C4-2B (cell line): ENCODE measurements at regions not wholly inside any gene's neighbourhood (a gene's known extent, or its start where the extent isn't known, plus 50 kb on each side); places are given as distances from the start of the nearest gene placed in this dataset.

ENCODE experiments used
- ZFX ChIP-seq: fragments of 450-650 bp; IDR thresholded peaks from 2 replicates; pipeline ENCODE4 v1.6.1; 2017
- TF ChIP-seq, protein P1 (sequence below): fragments of 450-650 bp; conservative IDR thresholded peaks from 2 replicates; pipeline ENCODE4 v1.5.1; 2017; ENCODE audit warnings: mild to moderate bottlenecking

DNA sequence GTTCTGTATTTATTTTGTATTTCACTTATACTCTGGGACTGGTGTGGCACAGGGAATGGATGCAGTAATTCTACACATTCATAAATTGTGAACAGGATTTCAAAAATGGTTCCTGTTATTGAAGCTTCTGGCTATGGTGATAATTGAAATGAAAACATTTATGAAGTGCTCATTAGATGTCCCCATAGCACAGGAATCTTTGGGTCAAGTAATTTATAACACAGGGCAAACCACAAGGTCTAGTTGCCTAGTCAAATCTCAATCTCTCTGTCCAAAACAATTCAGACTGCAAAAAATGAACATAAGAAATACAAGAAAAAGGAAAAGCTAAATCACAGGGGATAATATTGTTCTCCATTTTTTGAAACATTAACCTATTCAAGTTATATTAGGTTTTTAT, 117.5 kb upstream of the PTPRG start:
- TF ChIP-seq, protein P1, sequence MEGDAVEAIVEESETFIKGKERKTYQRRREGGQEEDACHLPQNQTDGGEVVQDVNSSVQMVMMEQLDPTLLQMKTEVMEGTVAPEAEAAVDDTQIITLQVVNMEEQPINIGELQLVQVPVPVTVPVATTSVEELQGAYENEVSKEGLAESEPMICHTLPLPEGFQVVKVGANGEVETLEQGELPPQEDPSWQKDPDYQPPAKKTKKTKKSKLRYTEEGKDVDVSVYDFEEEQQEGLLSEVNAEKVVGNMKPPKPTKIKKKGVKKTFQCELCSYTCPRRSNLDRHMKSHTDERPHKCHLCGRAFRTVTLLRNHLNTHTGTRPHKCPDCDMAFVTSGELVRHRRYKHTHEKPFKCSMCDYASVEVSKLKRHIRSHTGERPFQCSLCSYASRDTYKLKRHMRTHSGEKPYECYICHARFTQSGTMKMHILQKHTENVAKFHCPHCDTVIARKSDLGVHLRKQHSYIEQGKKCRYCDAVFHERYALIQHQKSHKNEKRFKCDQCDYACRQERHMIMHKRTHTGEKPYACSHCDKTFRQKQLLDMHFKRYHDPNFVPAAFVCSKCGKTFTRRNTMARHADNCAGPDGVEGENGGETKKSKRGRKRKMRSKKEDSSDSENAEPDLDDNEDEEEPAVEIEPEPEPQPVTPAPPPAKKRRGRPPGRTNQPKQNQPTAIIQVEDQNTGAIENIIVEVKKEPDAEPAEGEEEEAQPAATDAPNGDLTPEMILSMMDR, result no peak
- TF ChIP-seq ZFX, result no peak
